ENCODE measurements at regions not wholly inside any gene's neighbourhood (a gene's known extent, or its start where the extent isn't known, plus 50 kb on each side); places are given as distances from the start of the nearest gene placed in this dataset.

- TF ChIP-seq CTCF (IDR thresholded peaks at IDR 0.05): no peak
- TF ChIP-seq POLR2A (IDR thresholded peaks at IDR 0.05): no peak
Measured at GRCh38 chr2:121055088-121055487, 229.9 kb downstream of the TFCP2L1 start.
